ENCODE measurements at regions not wholly inside any gene's neighbourhood (a gene's known extent, or its start where the extent isn't known, plus 50 kb on each side); places are given as distances from the start of the nearest gene placed in this dataset.

DNA sequence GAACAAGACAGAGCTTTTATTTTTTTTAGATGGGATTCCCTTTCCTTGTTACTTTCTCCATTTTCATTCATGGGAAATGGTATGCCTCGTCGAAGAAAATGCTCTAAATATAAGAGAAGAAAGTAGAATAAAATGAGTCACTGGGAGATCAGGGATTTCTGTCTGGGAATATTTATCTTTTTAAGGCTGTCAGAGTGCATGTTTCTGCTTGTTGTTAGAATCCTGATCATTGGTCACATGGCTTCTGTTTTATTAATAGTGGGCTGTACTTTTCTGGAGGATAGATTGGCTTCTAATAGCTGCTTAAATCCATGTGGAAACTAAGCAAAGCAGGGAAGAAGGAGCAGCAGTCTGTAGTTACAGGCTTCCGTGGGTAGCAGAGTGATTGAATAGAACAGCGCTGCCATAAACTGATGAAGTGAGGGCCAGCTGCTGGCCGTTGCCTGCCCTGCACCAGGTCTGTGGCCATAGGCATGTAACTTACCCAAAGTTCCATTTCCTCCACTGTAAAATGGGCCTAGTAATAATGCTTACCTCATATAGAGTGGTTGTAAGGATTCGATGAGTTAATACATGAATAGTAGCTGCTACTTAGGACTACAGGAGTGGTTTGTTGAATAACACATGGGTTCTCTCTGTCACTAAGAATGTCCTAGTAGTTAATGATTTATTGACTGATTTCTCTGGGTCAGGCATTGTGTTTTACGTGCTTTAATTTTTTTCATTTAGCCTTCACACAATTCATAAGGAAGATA lies 289.9 kb downstream of the SATB1 start:
- no peak for DNase-seq (ENCODE audit: low spot score)
- intact Hi-C loops (cut with DNase I) = no loop called here

DNA sequence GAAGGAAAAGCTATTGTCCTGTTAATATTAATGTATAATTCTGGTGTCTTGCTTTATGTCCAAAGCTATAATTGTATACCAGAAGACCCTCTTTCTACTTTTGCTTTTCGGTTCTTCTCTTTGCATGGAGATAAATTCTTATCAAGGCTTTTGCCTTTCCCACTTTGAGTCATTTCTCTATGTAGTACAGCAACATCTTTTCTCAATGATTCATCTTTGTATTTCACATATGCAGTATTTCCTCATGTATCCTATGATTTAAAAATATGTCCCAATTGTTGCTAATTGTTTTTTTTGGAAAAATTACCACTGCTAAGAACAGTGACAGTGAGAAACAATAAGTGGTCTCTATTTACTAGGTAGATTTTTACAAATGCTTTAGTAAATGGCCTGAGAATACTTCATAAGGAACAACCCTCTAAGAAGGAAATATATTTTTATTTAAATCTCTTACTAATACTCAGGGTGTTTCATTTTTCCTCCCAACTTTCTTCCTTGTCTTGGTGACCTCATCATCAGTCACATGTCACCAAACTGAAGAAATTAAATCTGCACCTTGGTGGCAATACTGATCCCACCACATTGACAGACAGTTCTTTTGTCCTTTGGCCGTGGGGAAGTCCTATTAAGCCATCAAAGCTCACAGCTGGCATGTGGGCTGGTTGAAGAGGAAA lies 290.6 kb downstream of the SATB1 start:
- DNase-seq (ENCODE audit: low spot score) = no peak
- intact Hi-C loops (cut with DNase I) = no loop called here

DNA sequence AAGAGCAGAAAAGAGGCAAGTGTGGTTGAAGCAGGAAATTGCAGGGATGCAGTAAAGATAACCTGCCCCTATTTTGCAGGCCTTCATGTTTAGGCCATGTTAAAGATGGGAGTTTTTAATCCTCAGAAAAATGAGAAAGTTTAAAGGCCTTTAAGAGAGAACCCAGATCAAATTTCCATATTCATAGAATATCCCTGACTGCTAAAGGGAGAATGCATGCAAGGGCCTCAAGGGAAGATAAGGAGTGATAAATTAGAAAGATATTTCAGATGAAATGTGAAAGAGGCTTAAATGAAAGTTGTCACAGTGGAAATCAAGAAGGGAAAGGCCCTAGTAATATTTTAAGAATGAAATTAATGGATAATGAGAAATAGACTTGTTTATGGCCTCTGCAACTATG lies 292.1 kb downstream of the SATB1 start:
- no peak for DNase-seq (ENCODE audit: low spot score)
- intact Hi-C loops (cut with DNase I) = no loop called here

DNA sequence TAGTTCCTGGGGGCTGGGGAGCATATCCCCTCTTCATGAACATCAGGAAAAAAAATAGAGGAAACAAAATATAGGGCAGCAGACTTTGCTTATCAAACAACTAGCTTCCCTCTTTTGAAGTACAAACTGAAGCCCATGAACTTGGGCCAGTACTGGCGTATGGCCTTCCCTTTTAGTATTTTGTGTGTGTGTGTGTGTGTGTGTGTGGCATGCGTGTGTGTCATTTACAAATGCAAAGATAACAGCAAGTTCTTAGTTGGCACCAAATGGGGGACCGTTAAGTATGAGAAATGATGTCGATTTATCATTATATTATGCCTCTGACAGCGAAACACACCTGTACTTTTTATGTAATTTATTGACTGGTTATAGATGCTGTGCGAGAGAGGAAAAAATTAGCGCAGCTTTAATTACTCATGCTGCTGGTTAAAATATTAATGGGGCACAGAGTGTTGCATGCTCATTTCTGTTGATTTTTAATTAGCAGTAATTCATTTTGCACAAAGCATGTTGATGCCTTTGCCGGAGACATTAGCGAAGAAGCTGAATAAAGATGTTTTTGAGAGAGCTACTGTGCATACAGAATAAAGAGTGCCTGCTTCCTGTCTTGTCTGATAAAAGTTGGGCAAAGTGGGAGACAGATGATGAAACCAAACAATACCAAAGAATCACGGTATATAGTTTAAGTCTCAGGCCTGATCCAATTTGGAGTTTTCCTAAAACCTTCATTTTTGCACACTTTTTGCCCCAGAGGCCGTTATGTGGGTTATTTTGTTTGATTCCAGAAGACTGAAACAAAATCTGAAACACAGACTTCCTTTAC lies 297.1 kb downstream of the SATB1 start:
- intact Hi-C loops (cut with DNase I) = no loop called here
- DNase-seq (ENCODE audit: low spot score) = no peak

DNA sequence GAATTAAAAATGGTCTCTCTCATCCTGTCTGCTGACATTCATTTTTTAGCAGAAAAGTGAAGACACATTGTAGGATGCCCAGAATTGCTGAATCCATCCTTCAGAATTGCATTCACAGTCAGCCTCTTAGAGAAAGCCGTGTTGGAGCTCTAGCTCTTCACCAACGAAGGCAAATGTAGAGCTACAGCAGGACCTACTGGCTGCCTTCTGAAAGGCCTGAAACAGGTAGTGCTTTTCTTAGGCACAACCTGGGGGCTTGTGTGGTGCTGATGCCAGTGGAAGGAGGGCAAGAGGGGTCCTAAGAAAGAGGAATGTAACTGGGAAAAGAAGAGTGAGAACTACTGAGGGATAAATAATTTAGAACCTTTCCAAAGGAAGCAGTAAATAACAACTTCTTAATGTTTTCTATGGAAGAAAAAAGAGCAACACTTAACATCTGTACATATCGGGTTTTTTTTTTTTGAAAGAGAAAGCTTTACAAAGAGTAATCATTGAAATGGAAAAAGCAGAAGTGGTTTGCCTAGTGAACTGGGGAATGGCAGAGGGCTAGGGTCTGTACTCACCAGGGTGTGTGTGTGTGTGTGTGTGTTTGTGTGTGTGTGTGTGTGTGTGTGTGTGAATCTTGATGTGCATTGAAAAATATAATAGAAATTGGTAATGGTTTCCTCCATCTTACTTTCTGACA lies 297.8 kb downstream of the SATB1 start:
- DNase-seq (ENCODE audit: low spot score) = no peak
- intact Hi-C loops (cut with DNase I) = no loop called here

DNA sequence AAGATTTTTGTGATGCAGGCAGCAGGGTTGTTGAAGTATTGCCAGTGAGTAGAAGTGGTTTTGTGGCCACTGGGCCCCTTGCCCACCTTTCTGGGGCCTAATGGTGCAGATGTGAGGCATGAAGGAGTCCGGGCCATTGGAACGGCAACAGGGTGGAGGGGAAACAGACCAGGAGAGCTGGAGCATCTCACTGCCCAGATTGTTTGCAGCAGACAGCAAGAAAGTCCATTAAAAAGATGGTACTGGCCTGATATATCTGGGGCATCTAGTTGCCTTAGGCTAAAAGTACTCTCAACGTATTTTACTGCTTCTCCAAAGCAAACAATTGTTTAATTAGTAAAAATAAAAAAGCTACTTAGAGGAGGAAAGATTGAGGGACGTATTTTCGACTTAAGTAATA lies 298.4 kb downstream of the SATB1 start:
- DNase-seq (ENCODE audit: low spot score) = no peak
- intact Hi-C loops (cut with DNase I) = no loop called here

DNA sequence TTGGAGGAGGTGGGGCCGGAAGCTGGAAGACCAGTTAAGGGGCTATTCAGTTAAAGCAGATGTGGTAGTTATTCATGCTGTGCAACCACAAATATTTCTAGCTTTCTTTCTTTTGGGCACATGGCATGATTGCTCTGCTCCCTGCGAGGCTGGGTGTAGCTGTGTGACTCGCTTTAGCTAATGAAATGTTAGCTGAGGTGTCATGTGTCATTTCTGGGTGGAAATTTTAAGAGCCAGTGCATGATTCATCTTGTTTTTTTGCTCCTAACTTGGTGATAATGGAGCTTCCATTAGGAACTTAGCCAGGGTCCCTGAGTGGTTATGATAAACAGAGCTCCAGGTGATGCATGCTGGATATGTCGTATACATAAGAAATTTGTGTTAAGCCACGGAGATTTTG lies 300.6 kb downstream of the SATB1 start:
- no peak for DNase-seq (ENCODE audit: low spot score)
- intact Hi-C loops (cut with DNase I) = no loop called here

DNA sequence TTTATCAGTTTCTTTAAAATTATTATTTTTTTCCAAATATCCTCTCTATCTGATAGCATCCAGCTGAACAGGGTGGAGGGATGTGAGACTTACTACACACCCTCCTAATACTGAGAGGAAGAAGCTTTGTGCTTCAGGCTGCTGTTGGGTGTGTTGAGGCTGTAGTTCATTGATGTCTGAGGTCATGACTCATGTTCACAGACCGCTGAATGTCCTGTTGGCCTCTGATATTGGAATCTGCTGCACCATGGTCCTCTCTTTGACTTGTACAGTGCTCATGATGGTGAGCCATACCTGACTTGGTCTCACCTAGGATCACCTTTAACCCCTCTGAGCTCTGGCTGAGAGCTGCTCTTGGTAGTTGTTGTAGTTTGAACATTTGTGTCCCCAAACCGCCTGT lies 302.9 kb downstream of the SATB1 start:
- no peak for DNase-seq (ENCODE audit: low spot score)
- intact Hi-C loops (cut with DNase I) = no loop called here

DNA sequence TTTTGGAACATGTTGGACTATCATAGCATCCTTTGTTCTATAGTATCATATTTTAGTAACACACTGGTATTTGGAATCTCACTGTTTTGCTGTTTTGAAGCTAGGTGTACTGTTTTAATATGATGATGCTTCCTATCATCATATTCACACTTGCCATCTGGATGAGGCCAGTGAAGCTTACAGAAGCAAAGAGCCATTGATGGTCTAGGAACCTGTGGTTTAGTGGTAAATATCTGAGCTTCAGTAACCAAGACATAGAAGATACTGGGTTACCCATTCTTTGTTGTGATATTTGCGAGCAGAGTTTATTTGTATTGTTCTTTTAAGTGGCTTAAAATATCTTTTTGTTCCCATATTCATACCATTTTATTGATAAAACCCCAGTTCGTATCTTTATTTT lies 304.1 kb downstream of the SATB1 start:
- intact Hi-C loops (cut with DNase I) = no loop called here
- DNase-seq (ENCODE audit: low spot score) = no peak

DNA sequence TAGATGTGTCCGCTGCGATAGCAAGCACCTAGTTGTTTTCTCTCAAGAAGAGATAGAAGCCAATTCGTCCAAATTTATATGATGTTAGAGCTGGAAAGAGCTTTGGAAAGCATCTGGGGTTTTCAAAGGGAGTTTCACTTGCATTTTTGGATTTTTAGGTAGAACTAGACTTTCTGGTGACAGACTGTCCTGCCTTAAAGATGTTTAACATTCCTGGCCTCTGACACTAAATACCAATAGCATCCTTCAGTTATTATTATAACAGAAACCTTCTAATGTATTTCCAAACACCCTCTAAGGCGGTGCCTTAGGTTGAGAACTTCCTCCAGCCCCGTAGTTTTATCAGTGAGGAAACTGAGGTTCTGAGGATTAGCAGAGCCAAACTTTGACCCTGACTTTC lies 305.3 kb downstream of the SATB1 start:
- intact Hi-C loops (cut with DNase I) = no loop called here
- DNase-seq (ENCODE audit: low spot score) = no peak

DNA sequence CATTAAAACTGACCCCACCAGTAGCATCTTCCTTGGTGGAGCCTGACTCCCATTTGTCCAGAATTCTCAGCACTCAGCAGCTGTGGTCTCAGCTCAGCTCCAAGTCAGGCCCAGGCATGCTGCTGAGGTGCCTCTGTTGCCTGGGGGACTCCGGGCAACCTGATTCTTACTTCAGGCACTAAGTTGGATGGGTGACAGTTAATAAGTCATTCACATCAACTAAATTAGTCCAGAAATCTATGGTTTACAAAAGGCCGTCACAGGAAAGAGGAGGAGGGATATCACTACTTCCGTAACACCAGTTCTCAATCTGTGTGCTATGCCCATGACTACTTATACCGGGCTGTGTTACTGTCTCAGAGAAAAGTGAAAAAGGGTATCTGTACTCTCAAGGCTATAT lies 310.2 kb downstream of the SATB1 start:
- intact Hi-C loops (cut with DNase I) = no loop called here
- DNase-seq (ENCODE audit: low spot score) = no peak

DNA sequence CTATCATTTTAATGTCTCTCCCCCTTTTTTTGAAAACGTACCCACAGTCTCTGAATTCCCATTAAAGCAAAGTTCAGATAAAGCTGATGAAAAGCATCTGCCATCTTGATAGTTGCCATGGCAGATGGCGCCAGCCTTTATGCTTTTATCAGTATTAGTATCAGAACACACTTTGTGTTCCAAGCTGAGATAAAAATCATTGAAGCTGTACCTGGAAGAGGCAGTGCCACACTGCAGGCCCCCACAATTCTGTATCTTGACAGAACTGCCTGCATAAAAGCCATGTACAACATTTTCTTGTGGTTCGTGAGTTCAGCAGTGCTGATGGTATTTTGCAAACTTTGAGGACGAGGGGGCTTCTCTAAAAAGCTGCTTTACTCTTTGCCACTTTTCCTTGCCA lies 311.7 kb downstream of the SATB1 start:
- intact Hi-C loops (cut with DNase I) = no loop called here
- no peak for DNase-seq (ENCODE audit: low spot score)

DNA sequence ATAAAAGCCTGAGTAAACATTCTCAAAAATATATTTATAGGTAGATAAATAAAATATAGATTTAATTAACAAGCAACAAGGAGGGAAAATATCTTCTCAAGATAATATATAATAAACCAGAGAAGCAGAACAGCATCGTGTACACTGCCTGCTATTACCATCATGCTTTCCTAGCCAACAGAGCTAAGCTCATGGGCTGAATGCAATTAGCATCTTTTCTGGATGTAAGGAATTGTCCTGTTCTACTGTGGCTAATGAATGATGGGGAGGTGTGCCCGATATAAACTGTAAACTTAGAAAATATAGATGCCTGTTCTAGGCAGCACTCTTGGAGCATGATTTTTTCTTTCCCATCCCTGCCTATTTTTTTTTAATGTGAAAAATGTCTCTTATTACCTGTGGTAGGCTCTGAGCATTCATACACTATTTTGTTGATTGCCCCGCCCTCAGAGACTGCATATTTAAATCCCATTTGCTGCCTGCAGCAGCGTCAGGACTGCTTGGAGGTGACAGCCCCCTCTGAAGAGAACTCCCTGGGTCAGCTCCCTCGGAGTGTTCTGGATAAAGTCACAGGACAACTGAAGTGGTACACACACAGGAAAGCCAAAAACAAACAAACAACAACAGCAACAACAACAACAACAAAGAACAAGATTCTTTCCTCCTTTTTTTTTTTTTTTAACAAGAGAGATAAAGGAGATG lies 312.3 kb downstream of the SATB1 start:
- intact Hi-C loops (cut with DNase I) = no loop called here
- no peak for DNase-seq (ENCODE audit: low spot score)

DNA sequence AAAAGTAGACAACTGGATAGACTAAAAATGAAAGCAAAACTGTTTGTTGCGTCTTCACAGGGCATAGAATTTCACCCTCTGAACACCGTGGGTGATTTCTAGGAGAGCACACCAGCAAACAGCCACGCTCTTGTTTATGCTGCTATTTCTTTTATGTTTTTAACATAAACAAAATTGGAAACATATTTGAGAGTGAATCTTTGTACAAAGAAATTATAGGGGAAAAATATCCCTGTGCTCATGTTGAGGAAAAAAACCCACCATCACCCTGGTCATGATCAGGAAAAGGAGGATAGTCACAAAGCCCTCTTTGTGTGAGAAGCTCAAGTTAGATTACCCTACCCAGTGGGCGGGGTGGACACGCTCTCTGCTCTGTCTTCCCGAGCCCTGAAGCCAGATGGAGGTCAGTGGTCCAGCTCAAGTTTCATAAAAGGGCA lies 313.3 kb downstream of the SATB1 start:
- no peak for DNase-seq (ENCODE audit: low spot score)
- intact Hi-C loops (cut with DNase I) = no loop called here

DNA sequence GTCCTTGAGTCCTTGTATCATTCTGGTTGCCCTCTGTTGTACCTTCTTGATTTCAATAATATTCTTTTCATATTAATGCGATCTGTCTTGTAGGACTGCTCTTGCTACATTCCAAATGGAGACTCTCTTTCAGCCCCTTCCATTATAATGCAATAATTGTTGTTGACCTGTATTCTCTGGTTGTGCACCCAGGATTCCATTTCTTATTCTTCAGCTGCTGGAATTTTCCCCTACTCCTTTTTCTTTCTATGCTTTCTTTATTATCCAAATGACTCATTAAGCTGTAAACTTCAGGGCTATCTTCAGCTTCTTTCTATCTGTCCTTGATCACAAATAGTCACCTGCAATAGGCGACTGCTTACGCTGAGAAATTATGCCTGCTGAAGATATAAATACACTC lies 321.5 kb downstream of the SATB1 start:
- intact Hi-C loops (cut with DNase I) = no loop called here
- no peak for DNase-seq (ENCODE audit: low spot score)

DNA sequence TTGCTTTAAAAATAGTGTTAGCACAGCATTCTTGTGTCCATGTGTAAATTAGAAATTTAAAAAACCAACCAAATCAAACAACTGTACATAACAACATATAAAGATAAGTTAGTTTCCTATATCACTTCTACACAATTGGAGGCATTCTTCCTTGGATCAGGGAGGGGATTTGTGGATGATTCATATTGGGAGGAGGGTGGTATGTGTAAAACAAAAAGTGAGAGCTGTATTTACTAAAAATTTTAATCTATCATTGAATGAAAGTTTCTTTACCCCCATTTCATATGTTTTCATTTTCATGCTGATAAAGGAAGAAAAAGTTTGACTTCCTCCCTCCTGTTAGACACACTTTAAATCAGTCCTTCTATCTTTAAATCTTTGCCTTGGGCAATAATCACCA lies 325.0 kb downstream of the SATB1 start:
- intact Hi-C loops (cut with DNase I) = no loop called here

DNA sequence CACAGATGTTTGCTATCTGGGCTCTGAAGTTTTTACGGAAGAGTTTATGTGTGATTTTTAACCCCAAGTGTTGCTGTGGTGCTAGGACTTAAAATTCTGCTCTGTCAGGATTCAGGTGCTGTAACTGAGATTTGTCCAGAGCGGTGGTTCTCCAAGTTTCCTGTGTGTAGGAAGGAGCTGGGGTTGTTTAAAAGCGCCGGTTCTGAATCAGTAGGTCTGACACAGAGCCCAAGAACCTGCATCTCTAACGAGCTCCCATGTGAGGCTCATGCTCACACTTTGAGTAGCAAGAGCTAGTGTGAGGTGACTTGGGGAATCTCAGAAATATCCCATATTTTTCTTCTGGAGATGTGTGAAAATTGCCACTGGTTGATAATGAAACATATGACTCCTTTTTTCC lies 325.5 kb downstream of the SATB1 start:
- no peak for DNase-seq (ENCODE audit: low spot score)
- intact Hi-C loops (cut with DNase I) = no loop called here

More for the DNA sequence above, 325.0 kb downstream of the SATB1 start:
- DNase-seq (ENCODE audit: low spot score) = no peak

DNA sequence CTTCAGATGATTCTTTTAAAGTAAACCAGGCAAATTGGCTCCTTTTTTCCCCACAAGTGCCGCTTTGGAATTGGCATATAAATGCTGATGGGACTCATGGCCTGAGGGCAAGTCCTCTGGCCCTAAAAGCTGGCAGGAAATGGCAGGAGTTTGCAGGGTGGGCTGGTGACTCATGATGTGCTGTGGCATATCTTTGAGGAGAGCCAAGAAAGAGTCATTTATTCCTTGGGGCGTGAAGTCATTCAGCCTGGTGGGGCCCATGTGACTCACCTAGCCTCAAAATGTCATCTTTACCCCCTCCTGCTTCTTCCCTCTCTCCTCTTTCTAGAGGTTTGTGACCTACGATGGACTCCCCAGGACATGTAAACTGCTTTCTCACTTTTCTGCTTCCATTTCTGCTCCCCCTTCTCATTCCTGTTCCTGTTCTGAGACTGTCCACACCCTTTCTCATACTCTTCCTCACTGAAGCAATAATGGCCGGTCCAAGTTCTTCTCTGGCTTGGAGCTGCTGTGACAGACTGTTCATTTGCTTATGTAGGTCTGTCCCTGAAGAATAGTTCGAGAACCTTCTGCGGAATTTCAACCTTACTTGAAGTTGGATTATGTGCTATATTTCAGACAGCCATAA lies 326.1 kb downstream of the SATB1 start:
- DNase-seq (ENCODE audit: low spot score) = no peak
- intact Hi-C loops (cut with DNase I) = no loop called here

DNA sequence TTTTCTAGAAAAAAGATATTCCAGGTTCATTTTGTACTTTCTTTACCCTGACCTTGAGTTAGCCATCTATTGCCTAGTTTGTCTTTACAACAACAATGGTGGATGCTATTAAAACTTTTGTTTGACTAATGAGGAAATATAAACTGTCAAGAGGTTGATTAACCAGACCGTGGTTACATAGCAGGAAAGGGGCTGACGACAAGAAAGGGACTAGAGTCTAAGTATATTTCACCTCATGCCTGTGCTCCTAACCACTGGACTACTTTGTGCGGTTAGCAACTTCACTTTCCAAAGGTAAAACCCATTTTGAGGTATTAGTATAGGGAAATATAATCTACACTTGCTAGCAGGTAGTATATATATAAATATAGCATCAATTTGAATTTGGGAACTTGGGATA lies 327.1 kb downstream of the SATB1 start:
- intact Hi-C loops (cut with DNase I) = no loop called here
- no peak for DNase-seq (ENCODE audit: low spot score)

Measured in posterior vena cava (tissue), 2 donors.